ENCODE measurements at regions not wholly inside any gene's neighbourhood (a gene's known extent, or its start where the extent isn't known, plus 50 kb on each side); places are given as distances from the start of the nearest gene placed in this dataset.

GRCh38 chr9:107635803-107636174 is 146.2 kb upstream of the KLF4 start:
- TF ChIP-seq, protein P1, sequence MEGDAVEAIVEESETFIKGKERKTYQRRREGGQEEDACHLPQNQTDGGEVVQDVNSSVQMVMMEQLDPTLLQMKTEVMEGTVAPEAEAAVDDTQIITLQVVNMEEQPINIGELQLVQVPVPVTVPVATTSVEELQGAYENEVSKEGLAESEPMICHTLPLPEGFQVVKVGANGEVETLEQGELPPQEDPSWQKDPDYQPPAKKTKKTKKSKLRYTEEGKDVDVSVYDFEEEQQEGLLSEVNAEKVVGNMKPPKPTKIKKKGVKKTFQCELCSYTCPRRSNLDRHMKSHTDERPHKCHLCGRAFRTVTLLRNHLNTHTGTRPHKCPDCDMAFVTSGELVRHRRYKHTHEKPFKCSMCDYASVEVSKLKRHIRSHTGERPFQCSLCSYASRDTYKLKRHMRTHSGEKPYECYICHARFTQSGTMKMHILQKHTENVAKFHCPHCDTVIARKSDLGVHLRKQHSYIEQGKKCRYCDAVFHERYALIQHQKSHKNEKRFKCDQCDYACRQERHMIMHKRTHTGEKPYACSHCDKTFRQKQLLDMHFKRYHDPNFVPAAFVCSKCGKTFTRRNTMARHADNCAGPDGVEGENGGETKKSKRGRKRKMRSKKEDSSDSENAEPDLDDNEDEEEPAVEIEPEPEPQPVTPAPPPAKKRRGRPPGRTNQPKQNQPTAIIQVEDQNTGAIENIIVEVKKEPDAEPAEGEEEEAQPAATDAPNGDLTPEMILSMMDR (IDR thresholded peaks at IDR 0.05) = no peak
- no peak for TF ChIP-seq EZH2 (IDR thresholded peaks at IDR 0.05; ENCODE audit: borderline replicate concordance, insufficient read depth, low read depth, low read length, poor library complexity, severe bottlenecking)

Measured in B cell (primary cell).